ENCODE measurements at regions not wholly inside any gene's neighbourhood (a gene's known extent, or its start where the extent isn't known, plus 50 kb on each side); places are given as distances from the start of the nearest gene placed in this dataset.
A peak's percentile ranks its signal among the peaks of the same experiment; 100 is the strongest.

GRCh38 chr11:33507356-33507755 is 193.3 kb downstream of the C11orf91 start:
- no peak overlapping the region for H3K4me3 ChIP-seq (ENCODE audit: low read depth, low read length)

GRCh38 chr11:33505093-33505492 is 195.5 kb downstream of the C11orf91 start:
- DNase-seq (ENCODE audit: low read depth): no peak
- no peak for TF ChIP-seq CTCF (IDR thresholded peaks at IDR 0.05; ENCODE audit: insufficient read depth, low read depth, low read length)
- H3K4me3 ChIP-seq (ENCODE audit: low read depth, low read length): no peak overlapping the region

More at GRCh38 chr11:33507356-33507755, 193.3 kb downstream of the C11orf91 start:
- TF ChIP-seq CTCF (IDR thresholded peaks at IDR 0.05; ENCODE audit: insufficient read depth, low read depth, low read length): no peak
- no peak for DNase-seq (ENCODE audit: low read depth)

- TF ChIP-seq CTCF (IDR thresholded peaks at IDR 0.05; ENCODE audit: insufficient read depth, low read depth, low read length): no peak
- no peak overlapping the region for H3K4me3 ChIP-seq (ENCODE audit: low read depth, low read length)
- peak; percentile 58 for DNase-seq (ENCODE audit: low read depth)
These were observed 199.7 kb downstream of the C11orf91 start for GRCh38 chr11:33500861-33501479.

GRCh38 chr11:33500332-33500731 is 200.3 kb downstream of the C11orf91 start:
- H3K4me3 ChIP-seq (ENCODE audit: low read depth, low read length): no peak overlapping the region
- no peak for DNase-seq (ENCODE audit: low read depth)
- TF ChIP-seq CTCF (IDR thresholded peaks at IDR 0.05; ENCODE audit: insufficient read depth, low read depth, low read length): no peak

- H3K4me3 ChIP-seq (ENCODE audit: low read depth, low read length): no peak overlapping the region
- no peak for DNase-seq (ENCODE audit: low read depth)
- TF ChIP-seq CTCF (IDR thresholded peaks at IDR 0.05; ENCODE audit: insufficient read depth, low read depth, low read length): no peak
These were observed 208.0 kb downstream of the C11orf91 start for GRCh38 chr11:33492596-33492995.

GRCh38 chr11:33490842-33491370 is 209.7 kb downstream of the C11orf91 start:
- DNase-seq (ENCODE audit: low read depth): no peak
- no peak overlapping the region for H3K4me3 ChIP-seq (ENCODE audit: low read depth, low read length)
- no peak for TF ChIP-seq CTCF (IDR thresholded peaks at IDR 0.05; ENCODE audit: insufficient read depth, low read depth, low read length)

GRCh38 chr11:33488971-33489370 is 211.7 kb downstream of the C11orf91 start:
- H3K4me3 ChIP-seq (ENCODE audit: low read depth, low read length): no peak overlapping the region
- no peak for TF ChIP-seq CTCF (IDR thresholded peaks at IDR 0.05; ENCODE audit: insufficient read depth, low read depth, low read length)
- DNase-seq (ENCODE audit: low read depth): no peak
